Fibroblast of lung (primary cell): ENCODE measurements at regions not wholly inside any gene's neighbourhood (a gene's known extent, or its start where the extent isn't known, plus 50 kb on each side); places are given as distances from the start of the nearest gene placed in this dataset.

Experiments
- DNase-seq, 2 donors: peaks; one replicate each; pipeline versions ENCODE4 v3.0.0 to v3.0.0-alpha.2; 2010; ENCODE audit warnings: low read depth in 2 of 2
- H2AFZ ChIP-seq: 2 replicates; pipeline ENCODE4 v1.5.1; 2012; ENCODE audit warnings: low read length, control low read depth, inconsistent platforms
- H3K27ac ChIP-seq: 2 replicates; pipeline ENCODE4 v1.5.1; 2011; ENCODE audit warnings: low read length, control low read depth; ENCODE audit not compliant: insufficient read depth
- H3K27me3 ChIP-seq: 2 replicates; pipeline ENCODE4 v1.5.1; 2011; ENCODE audit warnings: mild to moderate bottlenecking, low read length; ENCODE audit not compliant: control insufficient read depth, insufficient read depth
- H3K36me3 ChIP-seq: 2 replicates; pipeline ENCODE4 v1.5.1; 2011; ENCODE audit warnings: low read length; ENCODE audit not compliant: control insufficient read depth, insufficient read depth
- H3K4me1 ChIP-seq: 2 replicates; pipeline ENCODE4 v1.5.1; 2011; ENCODE audit warnings: low read length; ENCODE audit not compliant: control insufficient read depth, insufficient read depth; ENCODE audit errors: extremely low read depth
- H3K4me2 ChIP-seq: 2 replicates; pipeline ENCODE4 v1.5.1; 2011; ENCODE audit warnings: low read length, control low read depth; ENCODE audit not compliant: insufficient read depth; ENCODE audit errors: extremely low read depth
- H3K4me3 ChIP-seq, 4 experiments: fragments of 200-600 bp in 1 of 4; sonication (generic) in 1 of 4; replicated peaks in 1 of 4; 2 replicates each; pipeline ENCODE4 v1.5.1; 2011 to 2016; ENCODE audit warnings: low read length in 4 of 4, low read depth in 3 of 4, mild to moderate bottlenecking in 3 of 4, control low read depth in 2 of 4, inconsistent platforms in 1 of 4, mixed read lengths in 1 of 4; ENCODE audit not compliant: insufficient read depth in 1 of 4; ENCODE audit errors: control extremely low read depth in 1 of 4
- H3K79me2 ChIP-seq: 2 replicates; pipeline ENCODE4 v1.5.1; 2012; ENCODE audit warnings: mild to moderate bottlenecking, low read length, inconsistent platforms; ENCODE audit not compliant: control insufficient read depth, insufficient read depth
- H3K9ac ChIP-seq: 2 replicates; pipeline ENCODE4 v1.5.1; 2011; ENCODE audit warnings: mild to moderate bottlenecking, low read length, control low read depth; ENCODE audit not compliant: insufficient read depth
- H3K9me3 ChIP-seq: 2 replicates; pipeline ENCODE4 v1.5.1; 2012; ENCODE audit warnings: low read depth, low read length; ENCODE audit not compliant: control insufficient read depth, insufficient read depth
- H4K20me1 ChIP-seq: 2 replicates; pipeline ENCODE4 v1.5.1; 2011; ENCODE audit warnings: low read length; ENCODE audit not compliant: control insufficient read depth, insufficient read depth; ENCODE audit errors: extremely low read depth
- CTCF ChIP-seq, 2 donors: IDR thresholded peaks in 1 of 2; conservative IDR thresholded peaks in 1 of 2; 1 replicate in 1 of 2; 2 replicates in 1 of 2; pipeline ENCODE4 v1.5.1; 2011 to 2012; ENCODE audit warnings: low read length in 2 of 2, control low read depth in 1 of 2, inconsistent platforms in 1 of 2, low read depth in 1 of 2, mild to moderate bottlenecking in 1 of 2
- EZH2 ChIP-seq: IDR thresholded peaks from 2 replicates; pipeline ENCODE4 v1.5.1; 2012; ENCODE audit warnings: low read length, control low read depth, mild to moderate bottlenecking; ENCODE audit errors: missing control alignments

GRCh38 chr6:169977434-169978265 lies 226.2 kb downstream of the ERMARD start:
- H3K27ac ChIP-seq, result no peak overlapping the region
- H3K27me3 ChIP-seq, result no peaks in the 10 kb centered on the region
- no peak overlapping the region for H3K4me2 ChIP-seq
- no peaks in the 10 kb centered on the region for H3K36me3 ChIP-seq
- H2AFZ ChIP-seq, result no peak overlapping the region
- H3K79me2 ChIP-seq, result no peaks in the 10 kb centered on the region
- H3K4me3 ChIP-seq, result no peak overlapping the region
- no peaks in the 10 kb centered on the region for H3K4me1 ChIP-seq
- H4K20me1 ChIP-seq, result no peaks in the 10 kb centered on the region
- TF ChIP-seq EZH2, result no peak
- H3K9me3 ChIP-seq, result no peaks in the 10 kb centered on the region
- no peak for DNase-seq
- H3K9ac ChIP-seq, result no peak overlapping the region

- Histone ChIP-seq H3K27ac (no peak overlapping the region), H3K9me3 (no peaks in the 10 kb centered on the region), H3K27me3 (no peaks in the 10 kb centered on the region), H3K79me2 (no peaks in the 10 kb centered on the region), H3K4me1 (no peaks in the 10 kb centered on the region), H3K36me3 (no peaks in the 10 kb centered on the region), H2AFZ (no peak overlapping the region), H3K9ac (no peak overlapping the region), H3K4me3 (no peak overlapping the region), H3K4me2 (no peak overlapping the region), H4K20me1 (no peaks in the 10 kb centered on the region)
- no peak for TF ChIP-seq EZH2
- no peak for TF ChIP-seq CTCF (conservative IDR thresholded peaks at IDR 0.05 in 1 of 2, IDR thresholded peaks at IDR 0.05 in 1 of 2; ENCODE audit: low read depth in 1 of 2, low read length in 2 of 2)
- DNase-seq, result no peak
These were observed 225.1 kb downstream of the ERMARD start for GRCh38 chr6:169976301-169977081.

GRCh38 chr6:169975701-169976100 lies 224.3 kb downstream of the ERMARD start:
- Histone ChIP-seq H3K9me3 (no peaks in the 10 kb centered on the region), H2AFZ (no peak overlapping the region), H3K4me3 (no peak overlapping the region), H3K36me3 (no peaks in the 10 kb centered on the region), H3K27me3 (no peaks in the 10 kb centered on the region), H4K20me1 (no peaks in the 10 kb centered on the region), H3K79me2 (no peaks in the 10 kb centered on the region), H3K4me1 (no peaks in the 10 kb centered on the region), H3K27ac (no peak overlapping the region), H3K9ac (no peak overlapping the region), H3K4me2 (no peak overlapping the region)
- TF ChIP-seq CTCF (conservative IDR thresholded peaks at IDR 0.05 in 1 of 2, IDR thresholded peaks at IDR 0.05 in 1 of 2; ENCODE audit: low read depth in 1 of 2, low read length in 2 of 2), result no peak
- no peak for TF ChIP-seq EZH2
- no peak for DNase-seq
